Left renal pelvis (tissue), 4 donors: ENCODE measurements at regions not wholly inside any gene's neighbourhood (a gene's known extent, or its start where the extent isn't known, plus 50 kb on each side); places are given as distances from the start of the nearest gene placed in this dataset.
A peak's percentile ranks its signal among the peaks of the same experiment; 100 is the strongest.
"Not testable (repeated sequence)": the region's sequence is repeated elsewhere in the genome, so short reads cannot be mapped to it uniquely, and the experiment has no call there.

Source experiments
- DNase-seq, 4 donors: peaks; one replicate each; pipeline ENCODE4 v3.0.0-alpha.2; 2013; ENCODE audit warnings: low read depth in 4 of 4, low spot score in 3 of 4

DNA sequence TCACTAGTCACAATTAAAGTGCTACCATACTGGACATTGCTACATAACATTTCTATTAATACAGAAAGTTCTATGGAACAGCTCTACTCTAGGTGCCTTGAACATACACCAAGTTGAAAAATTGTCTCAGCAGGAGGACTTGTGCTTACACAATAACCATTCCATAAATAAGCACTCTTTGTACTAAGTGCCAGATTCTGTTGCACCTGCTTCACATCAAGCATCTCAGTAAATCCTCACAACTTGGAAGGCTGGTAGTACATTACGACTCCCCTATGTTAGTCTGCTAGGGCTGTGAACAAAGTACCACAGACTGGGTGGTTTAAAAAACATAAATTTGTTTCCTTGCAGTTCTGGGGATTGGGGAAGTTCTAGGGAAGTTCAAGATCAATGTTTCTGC is 296.9 kb upstream of the NCKAP5 start:
- no peak for DNase-seq

DNA sequence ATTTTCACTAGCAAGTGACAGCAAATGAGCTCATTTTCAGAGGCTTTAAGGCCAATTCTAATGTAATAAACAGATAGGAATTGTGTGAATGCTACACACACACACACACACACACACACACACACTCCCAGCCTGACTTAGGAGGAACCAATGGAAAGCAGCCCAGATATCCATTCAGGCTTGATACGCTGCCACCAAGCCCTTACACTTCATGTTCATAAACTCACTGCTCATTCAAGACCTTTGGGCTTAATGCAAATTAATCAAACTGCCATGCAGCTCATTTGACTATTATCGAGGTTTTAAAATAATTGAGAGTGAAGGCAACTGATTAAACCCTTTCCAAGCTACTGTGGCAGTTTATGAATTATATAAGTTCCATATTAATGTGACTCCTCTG is 298.9 kb upstream of the NCKAP5 start:
- DNase-seq: no peak

DNA sequence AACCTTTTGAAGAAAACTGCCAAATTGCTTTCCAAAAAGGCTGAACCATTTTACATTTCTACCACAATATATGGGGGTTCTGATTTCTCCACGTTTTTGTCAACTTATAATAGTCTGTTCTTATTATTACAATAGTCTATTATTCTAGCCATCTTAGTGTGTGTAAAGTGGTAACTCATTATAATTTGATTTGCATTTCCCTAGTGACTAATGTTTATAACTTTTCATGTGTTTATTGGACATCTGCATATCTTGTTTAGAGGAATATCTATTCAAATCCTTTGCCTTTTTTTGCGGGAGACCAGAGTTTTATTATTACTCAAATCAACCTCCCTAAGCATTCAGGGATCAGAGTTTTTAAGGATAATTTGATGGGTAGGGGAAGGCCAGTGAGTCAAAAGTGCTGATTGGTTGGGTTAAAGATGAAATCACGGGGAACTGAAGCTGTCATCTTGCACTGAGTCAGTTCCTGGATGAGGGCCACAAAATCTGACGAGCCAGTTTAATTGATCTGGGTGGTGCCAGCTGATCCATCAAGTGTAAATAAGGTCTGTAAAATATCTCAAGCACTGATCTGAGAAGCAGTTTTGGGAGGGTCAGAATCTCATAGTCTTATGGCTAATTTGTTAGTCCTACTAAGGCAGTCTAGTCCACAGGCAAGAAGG is 303.4 kb upstream of the NCKAP5 start:
- DNase-seq: no peak

DNA sequence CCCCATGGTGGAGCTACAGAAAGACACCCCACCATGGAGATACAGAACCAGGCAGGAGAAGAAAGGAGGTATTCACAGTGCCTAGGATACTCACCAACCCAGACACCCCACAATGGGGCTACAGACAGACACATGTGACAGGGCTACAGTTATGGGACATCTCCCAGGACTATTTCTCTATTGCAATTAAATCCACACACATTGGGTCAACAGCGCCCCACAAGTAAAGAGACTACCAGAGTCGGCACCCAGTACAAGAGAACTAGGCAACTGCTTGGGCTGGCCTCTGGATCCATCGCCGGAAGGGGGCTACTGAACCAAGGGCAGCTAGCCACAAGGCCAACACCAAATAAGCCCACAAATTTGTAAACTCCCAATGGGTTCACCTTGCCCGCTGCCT is 310.1 kb upstream of the NCKAP5 start:
- DNase-seq: no peak

DNA sequence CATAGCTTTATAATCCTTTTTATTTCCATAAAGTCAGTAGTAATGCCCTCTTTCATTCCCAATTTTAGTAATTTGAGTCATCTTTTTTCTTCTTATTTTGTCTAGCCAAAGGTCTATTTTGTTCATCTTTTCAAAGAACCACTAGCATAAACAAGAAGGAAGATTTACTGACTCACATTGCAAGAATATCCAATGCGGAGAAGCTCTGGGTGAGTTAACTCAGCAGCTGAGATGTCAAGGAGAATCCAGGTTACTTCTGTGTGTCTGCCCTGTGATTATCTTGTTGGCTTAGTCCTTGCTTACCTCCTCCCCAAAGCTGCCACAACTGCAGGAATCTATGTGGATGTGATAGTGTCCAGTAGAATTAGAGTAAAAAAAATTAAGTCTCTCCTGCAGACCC is 311.4 kb upstream of the NCKAP5 start:
- no peak for DNase-seq

DNA sequence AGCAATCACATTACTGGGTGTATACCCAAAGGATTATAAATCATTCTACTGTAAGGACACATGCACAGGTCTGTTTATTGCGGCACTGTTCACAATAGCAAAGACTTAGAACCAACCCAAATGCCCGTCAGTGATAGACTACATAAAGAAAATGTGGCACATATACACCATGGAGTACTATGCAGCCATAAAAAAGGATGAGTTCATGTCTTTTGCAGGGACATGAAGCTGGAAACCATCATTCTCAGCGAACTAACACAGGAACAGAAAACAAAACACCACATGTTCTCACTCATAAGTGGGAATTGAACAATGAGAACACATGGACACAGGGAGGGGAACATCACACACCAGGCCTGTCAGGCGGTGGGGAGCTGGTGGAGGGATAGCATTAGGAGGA is 313.9 kb upstream of the NCKAP5 start:
- not testable (repeated sequence) for DNase-seq

DNA sequence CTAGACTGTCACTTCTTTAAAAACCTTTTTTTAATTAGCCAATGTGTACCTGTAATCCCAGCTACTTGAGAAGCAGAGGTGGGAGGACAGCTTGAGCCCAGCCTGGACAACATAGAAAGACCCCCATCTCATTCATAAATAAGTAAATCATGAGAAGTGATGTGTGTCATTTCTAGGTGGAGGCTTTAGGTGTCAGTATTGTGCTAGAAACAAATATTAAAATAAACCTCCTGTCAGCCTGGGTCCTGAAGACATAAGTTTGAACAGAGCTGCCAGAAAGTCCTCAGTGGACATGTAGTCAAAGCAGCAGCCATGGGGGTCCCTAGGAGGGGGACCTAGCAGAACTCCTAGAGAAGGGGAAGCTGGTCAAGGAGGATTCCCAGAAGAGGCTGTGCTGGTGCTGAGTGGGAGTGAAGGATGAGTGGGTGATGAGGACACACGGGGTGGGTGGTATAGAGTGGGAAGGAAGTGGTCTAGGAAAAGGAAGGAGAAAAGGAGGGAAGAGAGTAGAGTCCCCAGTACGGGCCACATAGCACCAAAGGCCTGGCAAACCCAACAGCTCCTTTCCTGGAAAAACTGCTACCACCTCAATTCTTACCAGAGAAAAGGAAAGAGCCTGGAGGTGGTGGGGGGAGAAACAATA is 316.6 kb upstream of the NCKAP5 start:
- no peak for DNase-seq

DNA sequence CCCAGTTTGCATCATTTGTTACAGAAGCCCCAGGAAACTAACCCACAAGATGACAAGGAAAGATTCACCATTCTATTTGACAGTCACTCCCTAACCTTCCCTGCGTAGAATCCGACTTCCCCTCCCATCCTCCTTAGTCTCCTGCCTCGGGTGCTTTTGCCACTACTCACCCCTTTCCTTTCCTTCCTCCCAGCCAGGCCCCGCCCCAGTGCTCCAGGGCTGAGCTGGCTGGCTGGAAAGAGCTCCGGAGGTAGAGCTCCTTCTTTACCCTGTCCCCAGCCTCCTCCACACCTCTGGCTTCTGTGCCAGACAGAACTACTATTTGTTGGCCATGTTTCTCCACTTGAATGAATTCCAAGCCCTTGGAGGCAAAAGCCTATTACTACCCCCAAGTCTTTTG is 317.6 kb upstream of the NCKAP5 start:
- no peak for DNase-seq

DNA sequence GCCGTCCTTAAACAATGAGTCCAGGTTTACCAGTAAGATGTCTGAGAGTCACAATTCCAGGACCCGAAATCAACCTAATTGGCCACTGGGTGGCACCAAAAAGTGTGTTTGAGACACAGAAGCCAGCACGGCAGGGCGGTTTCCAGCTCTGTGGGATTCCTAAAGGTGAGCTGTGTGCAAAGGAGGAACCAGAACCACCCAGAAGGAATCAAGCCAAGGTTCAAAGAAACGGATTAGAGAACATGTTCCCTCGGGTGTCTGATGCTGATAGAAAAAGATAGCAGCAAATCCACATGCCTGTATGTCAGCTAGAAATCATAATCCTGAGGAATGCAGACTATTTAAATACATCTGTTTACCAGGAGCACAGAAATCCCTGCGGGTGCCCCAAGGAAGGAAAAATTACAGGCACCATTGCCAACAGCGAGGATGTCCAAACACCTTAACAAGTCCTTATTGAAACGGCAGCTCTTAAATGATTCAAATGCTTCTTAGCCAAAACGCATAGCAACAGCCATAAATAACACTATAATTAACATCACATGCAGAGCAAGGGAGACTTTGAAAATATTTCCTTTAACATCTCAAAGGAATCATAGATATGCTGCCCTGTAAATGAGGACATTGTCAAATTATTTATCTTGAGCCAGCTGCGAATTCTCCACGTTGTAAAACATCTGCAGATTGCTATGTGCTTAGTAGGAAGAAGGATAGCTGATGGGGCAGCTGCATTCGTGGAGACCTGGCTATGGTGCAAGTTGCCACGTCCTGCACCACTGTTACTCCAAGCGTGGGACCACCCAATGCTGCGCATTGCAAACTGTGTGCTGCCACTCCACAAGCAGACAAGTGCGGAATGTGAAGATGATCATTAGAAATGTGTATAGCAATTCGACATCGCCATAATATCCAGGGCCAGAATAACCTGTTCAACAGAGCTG is 318.7 kb upstream of the NCKAP5 start:
- DNase-seq: peak; percentile 42 to 62 (median 52)

DNA sequence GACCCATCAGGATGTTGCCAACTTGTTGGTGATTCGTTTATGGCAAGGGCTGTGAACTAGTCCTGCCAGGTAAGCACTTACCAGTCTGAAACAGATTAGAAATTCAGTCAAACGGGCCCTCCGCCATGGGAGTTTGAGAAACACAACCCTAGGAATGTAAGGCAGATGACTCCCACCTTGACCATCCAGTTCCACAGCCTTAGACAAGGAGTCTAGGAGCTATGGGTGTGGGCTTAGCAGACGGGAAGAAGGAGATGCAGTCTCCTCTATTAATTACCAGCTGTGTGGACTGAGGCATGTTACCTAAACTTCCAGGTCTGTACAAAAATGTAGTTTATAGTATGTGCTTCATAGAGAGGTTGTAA is 319.4 kb upstream of the NCKAP5 start:
- no peak for DNase-seq

DNA sequence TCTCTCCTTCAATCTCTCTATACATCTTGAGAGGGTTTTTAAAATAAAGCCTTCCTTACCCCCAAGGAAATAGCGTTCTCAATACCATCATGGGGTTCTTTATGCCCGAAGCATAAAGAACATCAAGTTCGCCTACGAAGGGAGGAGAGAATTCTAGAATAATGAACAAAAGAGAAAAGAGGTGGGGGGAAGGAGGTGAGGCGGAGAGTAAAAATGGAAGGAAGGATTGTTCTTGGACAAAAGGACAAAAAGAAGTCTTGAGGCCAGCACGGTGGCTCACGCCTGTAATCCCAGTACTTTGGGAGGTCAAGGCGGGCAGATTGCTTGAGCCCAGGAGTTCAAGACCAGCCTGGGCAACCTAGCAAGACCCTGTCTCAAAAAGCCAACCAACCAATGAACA is 319.8 kb upstream of the NCKAP5 start:
- DNase-seq: no peak

DNA sequence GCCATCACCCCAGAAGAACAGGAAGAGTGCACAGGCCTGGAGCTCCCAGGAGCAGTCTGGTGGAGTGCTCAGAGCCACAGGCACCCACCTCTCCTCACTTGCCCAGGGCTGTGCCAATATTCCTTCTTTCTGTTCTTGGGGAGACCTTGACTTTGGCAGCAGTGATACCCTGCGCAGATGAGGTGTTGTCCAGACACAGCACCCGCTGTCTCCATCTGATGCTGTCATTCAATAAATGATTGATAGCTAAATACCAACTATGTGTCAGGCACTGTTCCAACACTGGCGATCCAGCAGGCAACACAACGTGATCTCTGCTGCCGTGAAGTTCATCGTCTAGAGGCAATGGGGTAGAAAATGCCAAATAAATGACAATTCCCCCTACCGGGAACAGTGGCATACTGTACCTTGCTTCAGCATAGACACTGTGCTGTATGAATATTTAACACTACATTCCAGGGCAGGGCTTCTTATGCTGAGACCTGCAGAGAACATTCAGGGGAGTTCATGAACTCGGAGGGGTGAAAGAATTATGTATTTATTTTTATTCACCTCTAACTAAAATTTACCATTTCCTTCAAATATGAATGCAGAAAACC is 320.5 kb upstream of the NCKAP5 start:
- DNase-seq: no peak

DNA sequence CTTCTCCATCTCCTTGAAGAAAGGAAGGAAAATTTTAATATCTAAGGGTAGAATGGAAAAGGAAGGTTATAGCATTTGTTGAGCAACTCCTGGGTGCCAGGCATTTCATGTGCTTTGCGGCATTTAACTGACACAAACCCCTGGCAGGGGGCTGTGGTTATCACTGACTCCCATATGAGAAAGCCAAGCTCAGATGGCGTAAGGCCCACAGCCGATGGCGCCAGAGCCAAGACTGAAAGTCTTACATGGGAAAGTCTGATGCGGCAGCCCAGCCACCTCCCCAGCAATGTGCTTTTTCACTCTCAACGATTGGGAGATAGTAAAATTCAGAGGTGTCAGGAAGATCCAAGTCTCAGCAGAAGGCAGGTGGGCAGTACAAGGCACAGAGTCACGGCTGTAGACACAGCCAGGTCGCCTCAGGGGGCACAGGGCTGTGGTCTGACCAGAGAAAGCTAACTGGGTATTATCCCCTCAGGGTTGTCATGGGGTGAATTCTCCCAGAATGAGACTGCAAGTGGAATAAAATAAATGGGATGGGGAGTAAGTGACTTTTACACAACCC is 324.2 kb upstream of the NCKAP5 start:
- no peak for DNase-seq

DNA sequence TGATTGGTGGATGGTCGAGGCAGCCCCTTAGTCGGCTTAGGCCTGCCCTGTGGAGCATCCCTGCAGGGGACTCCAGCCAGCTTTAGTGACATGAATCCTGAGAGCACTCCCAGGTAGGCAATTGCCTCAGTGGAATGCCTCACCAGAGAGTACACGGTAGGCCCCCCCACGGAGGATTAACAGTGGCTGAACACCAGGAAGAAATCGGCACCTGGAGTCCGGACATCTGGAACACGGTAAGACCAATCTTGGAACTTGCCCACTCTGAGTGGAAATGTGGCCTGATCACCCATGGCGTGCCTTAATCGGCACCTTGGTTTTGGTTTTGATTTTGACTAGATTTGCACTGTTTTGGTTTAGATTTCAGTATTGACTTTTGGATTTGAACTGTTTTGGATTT is 326.2 kb upstream of the NCKAP5 start:
- DNase-seq: no peak

DNA sequence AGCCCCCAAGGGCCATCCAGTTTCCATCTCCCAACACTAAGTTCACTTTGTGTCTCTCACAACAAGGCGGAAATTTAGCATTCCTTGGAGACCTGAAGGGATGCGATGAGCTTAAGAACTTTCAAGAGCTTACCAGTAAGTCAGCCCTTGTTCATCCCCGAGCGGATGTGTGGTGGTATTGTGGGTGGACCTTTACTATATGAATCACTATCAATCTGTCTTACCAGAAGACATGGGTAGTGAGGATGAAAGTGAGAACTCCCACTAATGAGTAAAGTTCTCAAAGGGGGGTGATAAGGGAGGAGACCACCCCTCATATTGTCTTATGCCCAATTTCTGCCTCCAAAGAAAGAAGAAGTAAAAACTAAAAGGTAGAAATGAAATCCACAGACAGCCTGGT is 329.6 kb upstream of the NCKAP5 start:
- DNase-seq: not testable (repeated sequence)

DNA sequence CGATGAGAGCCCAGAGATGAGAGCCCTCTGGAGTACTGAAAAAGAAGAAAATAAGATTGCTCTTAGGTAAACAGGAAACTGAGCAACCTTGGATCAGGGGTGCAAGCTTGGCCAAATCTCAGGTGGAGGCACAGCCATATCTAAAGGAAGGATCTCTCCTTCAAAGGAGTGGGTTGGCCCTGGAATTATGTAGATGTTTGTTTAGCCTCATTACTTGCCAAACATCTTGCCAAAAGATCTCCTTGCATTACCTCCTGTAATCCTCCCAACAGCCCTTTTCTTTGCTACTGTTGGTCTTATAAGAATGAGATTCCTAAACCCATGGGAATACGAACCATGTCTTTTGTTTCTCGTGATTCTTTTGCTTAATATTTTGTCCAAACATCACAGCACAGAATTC is 332.6 kb upstream of the NCKAP5 start:
- no peak for DNase-seq

DNA sequence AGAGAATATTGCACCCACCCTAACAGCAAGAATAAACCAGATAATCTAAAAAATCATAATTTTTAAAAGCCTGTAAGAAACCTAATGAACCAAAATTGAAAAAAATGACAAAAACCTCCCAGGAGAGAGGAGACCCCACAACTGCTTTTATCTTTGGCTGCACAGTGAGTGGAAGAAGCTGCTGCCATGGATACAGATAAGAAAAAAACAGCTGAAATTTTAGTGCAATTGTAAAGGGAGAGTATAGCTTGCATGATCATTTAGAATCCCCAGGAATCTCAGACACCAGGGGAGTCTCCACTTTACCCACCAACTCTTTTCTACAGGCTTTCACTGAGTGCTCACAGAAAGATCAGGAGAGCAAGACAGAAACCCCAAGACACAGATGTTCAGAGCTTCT is 338.1 kb upstream of the NCKAP5 start:
- no peak for DNase-seq

DNA sequence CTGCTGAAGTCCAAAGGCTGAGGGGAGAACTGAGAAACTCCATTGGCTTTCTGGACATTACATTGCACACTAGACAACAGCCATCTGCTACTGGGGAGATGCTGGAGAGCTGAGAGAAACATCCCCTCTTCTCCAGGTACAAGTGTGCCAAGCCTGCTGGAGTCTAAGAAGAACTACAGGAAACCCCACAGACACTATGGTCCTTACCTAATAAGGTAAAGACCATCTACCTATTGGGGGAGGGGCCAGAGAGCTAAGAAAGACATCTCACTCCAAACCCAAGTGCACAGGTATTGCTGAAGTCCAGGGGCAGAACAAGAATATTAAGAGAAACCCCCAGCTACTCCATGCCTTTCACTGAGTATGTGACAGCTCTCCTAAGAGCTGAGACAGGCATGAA is 338.7 kb upstream of the NCKAP5 start:
- DNase-seq: no peak

DNA sequence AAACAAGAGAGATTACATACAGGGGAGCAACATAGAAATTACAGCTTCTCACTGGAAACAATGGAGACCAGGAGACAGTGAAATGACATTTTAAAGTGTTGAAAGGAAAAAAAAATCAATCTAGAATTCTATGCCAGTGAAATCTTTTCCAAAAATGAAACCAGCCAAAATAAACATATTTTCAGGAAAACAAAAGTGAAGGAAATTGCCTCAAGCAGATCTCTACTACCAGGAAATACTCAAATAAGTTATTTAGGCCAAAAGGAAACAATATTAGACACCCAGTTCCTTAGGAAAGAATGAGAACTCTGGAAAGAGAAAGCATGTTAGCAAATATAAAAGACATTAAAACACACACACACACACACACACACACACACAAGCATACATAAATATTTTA is 339.9 kb upstream of the NCKAP5 start:
- DNase-seq: no peak

DNA sequence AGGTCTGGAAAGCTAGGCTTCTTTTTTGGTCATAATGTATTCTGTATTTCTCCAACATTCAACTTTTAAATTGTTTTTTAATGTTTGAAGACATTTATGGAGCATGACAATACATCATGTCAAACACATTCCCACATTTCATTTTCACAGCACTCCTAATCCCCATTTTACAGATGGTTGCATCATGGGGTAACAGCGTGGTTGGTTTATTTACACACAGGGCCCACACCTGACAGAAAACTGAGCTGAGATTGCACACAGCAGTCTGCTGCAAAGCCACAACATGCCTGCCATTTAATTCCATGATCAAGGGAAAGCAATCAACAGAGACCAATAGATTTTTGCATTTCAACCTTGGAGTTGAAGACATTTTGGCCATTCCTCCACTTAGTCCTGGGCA is 335.7 kb upstream of the MGAT5 start:
- no peak for DNase-seq

DNA sequence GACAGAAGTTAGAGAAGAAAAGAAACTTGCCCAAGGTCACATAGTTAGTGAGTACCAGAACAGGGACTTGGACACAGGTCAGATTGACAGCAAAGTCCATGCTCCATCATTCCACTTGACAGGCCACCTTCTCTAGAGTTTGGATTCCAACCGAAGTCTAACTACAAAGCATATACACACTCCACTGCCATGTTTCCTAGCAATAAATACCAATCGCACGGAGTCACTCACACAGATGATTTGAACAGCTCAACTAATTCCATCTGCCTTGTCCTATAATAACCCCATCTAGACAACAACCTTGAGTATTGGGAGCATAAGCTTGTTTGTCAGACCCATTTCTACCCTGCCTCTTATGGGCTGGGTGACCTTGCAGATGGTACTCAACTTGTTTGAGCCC is 334.6 kb upstream of the MGAT5 start:
- DNase-seq: no peak
